Hematopoietic multipotent progenitor cell treated with erythropoietin and hydrocortisone succinate and interleukin-3 and kit ligand, for 8 days (in vitro differentiated cells): ENCODE measurements at regions not wholly inside any gene's neighbourhood (a gene's known extent, or its start where the extent isn't known, plus 50 kb on each side); places are given as distances from the start of the nearest gene placed in this dataset.

Source experiments
- DNase-seq: peaks from one replicate; pipeline ENCODE4 v3.0.0-alpha.2; 2015

DNA sequence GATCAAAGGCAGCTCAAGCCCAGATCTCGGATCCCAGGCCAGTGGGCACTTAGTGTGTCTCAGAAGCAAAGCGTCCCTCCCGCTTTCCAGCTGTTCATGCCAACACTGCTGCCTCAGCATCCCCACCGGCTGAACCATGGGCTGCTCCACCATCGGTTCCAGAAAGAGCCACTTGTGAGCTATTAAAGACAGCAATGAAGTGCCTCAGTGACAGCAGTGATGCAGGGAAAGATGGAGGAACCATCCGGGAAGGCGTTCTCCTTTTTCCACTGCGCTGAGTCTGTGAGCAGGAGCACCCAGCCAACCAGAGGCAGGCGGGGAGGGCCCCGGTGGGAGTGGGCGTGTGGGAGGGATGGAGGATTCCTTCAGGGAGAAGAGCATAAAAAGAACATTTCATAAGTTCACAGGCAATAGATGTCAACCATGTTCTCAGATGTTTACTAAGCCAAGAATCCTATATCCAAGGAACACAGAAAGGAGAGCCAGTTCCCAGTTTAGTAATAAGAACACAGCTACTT, 96.2 kb upstream of the MKI67 start:
- DNase-seq: no peak

DNA sequence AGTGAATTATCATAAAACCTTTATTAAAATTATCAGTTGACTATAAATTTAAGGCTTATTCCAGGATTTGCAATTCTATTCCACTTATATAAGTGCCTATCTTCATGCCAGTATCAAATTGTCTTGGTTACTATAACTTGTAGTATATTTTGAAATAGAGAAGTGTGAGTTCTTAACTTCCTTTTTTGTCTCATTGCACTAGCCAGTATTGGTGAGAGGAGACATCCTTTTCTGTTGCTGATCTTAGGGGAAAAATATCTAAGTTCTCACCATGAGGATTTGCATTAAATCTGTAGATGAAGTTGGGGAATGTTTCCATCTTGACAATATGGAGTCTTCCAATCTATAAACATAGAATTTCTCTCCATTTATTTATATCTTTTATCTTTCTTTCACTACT, 104.2 kb upstream of the MKI67 start:
- no peak for DNase-seq

DNA sequence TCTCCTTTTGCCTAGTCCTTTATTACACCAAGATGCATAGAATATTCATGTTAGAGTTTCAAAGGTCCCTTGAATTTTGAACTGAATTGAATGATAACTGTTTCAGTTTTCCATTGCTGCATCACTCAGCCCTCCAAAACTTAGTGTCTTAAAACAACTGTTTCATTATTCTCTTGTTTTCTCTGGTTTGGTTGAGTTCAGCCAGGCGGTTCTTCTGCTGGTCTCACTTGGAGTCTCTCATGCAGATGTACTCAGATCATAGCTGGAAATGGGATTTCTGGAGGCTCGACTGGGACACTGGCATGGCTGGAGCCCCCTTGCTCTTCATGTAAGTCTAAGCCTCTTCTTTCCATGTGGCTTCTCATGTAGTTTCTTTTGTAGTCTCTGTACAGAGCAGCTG, 107.2 kb upstream of the MKI67 start:
- no peak for DNase-seq

DNA sequence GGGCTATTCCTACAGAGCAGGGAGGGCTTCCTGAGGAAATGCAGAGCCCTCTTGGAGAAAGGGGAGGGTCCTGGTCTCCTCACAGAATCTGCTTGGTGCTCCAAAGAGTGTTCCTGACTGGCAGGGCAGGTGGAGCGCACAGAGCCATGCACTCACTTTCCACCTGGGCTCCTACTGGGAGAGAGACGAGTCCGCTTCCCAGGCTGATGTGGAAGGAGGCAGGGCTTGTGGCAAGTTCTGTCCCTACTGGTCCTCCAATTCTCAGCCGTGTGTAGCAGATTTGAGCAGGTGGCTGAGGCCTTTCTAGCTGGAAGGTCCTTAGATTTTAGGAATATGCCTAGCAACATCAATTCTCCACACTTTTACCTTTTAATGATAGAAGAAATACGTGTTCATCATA, 111.5 kb upstream of the MKI67 start:
- DNase-seq: no peak

DNA sequence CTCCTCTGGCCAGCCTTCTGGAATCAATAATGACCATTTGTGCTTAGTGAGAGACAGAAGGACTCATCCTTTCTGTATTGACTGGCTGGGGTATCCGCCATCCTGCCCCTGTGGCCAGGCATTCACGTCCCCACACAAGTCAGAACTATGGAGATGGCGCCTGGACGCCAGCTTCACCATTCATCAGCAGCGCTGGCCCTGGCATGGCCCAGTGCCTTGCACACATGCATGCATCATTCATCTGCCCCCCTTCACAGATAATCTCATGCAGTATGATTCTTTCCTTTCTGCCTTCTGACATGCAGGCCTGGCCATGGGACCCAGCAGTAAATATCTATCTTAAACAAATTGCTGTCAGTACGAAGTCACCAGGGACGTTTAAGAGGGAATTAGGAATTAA, 114.8 kb upstream of the MKI67 start:
- no peak for DNase-seq

DNA sequence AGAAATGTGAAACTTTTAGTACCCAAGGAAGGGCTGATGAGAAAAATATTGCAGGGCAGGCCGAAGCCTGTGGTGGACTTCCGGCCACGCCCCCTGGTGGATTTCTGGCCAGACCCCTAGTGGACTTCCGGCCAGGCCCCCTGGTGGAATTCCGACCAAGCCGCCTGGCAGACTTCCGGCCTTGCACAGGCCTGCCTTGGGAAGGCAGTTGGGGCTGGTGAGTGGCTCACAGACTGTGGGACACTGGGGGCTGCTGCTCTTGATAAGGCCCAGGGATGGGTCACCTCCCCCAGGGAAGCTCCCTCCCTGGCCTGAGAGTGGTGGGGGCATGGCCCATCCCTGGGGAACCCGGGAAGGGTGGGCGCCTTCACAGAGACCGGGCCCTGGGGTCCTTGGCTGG, 116.4 kb upstream of the MKI67 start:
- DNase-seq: no peak

DNA sequence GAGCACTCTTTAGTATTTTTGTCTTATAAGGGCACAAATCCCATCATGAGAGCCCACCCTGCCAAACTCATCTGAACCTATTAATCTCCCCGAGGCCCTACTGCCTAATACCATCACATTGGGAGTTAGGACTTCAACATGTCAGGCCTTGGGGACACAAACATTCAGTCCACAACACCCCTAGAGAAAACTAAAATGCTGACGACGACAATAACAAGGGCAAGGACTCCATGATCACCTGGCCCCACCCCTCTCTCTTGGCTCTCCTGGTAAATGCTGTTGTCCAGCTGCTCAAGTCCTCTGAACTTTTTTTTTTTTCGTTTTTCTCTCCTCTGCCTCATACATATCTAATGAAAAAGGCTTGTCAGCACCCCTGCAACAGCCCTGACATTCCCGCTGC, 118.8 kb upstream of the MKI67 start:
- DNase-seq: no peak

DNA sequence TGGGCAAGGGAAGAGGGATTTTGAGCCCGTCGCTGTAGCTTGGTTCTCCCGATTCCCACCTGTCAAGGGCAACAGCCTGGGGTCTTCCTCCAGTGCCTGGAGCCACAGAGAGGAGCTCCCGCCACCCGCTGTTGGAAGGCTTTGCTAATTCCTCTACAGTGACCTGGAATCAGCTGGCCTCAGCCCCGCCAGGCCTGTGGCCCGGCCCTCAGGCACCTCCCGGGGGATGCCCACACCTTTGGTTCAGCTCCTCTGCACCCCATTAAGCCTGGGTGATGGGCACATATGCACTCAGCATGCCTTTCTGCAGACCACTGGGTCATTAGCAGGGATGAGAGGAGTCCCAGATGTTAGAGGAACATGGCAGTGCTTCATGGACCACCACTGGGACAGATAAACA, 121.4 kb upstream of the MKI67 start:
- no peak for DNase-seq

DNA sequence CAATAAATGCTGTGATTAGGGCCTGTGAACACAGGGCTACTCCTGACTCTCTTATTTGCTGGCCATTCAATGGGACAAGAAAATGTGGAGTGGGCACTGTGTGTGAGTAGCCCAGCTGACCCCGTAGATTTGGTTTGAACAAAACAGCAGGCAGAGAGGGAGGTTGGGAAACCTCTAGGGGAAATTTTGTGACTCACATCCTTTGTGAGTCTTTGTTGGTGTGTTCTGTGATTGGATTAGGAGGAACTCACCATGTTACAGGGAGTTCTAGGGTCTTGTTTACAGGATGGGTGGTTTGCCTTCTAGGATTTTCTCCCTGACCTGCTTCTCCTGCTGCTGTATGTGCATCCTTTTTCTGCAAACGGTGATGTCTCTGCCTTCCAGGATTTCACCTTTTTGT, 128.3 kb upstream of the MKI67 start:
- DNase-seq: no peak

DNA sequence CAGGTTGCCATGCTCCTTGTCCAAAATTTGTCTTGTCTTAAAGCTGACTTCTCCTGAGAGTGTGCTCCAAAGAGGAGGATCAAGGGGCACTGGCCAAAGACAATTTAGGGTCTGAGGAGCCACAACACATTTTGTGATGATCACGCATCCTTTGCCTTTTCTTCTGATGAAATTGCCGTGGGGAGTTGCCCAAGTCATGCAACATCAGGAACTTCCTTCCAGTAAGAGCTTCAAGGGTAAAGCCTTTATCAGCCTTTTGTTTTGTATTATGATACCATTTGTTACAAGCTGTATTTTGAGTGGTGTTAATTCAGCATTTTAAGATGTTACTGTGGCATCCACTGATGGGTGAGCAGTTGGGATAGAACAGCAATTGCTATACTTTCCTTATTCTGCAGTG, 131.2 kb upstream of the MKI67 start:
- no peak for DNase-seq

DNA sequence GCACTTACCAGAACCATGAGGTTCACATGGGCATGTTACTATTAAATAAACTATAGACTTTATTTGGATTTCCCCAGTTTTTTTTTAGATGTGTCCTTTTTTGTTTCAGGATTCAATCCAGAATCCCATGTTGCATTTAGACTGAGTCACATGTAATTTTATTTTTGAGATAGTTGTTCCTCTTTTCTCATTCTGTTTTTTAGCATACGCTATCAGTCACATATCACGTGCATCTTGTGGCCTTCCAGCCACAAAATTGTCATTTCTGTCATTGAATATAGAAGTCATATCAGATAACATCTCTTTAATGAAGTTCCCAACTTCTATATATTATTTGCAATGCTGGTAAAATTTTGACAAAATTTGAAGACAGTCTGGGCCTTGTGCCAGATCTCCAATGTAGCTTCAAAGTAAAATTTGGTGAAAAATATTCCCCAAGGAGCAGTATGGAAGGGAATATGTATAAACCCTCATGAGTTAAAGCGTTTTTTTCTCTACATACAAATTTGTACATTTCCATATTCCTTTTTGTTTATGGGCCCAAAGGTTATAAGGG, 132.3 kb upstream of the MKI67 start:
- peak; percentile 4 for DNase-seq

DNA sequence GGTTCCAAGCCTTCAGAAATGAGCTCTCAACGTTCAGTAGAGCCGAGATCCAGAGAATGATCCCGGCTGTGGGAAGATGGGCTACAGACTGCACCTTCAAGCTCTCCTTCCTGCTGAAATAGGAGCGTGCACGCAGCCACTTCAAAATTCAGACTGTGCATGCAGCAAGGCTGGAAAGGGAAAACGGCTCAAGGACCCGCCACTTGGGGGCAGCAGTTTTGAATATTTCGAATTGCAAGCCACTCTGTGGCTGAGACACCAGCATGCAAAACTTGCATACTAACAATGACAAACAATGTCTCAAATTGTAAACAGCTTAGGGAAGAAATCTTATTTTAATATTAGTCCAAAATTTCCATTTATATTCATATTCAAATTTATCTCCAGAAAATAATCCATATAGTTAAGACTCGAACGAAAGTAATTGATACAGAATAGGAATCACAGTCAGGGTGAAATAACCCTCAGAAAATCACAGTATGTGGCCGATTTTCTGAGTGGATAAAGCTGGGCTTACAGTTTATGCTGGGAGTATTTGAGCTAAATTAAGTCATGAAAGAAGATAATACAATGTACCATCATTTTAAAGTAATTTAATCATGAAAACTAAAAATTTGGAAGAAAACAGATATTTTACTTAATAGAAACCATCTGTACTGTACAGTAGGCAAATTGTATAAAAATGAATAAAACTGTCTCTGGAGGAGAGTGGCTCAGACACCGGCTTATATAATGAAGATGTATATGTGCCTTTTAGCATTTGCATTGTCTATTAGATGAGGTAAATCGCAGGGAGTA, 137.9 kb upstream of the MKI67 start:
- DNase-seq: peak; percentile 45

DNA sequence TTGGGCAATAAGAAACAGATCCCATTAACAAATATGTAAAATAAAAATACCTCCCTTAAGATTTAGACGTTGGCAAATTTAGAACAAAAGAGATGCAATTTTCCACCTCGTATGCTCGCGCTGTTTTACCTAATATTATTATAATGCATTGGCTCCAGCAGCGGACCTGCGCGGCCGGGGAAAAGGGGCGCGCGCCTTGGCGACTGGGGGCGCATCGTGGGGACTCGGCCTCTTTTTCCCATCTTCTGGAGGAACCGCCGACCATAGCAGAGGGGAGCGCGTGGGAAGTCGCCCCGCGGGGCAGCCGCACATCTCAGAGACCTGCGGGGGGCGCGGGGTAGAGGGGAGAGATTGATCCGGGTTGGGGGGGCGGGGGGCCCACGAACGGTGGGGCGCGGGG, 139.4 kb upstream of the MKI67 start:
- no peak for DNase-seq

DNA sequence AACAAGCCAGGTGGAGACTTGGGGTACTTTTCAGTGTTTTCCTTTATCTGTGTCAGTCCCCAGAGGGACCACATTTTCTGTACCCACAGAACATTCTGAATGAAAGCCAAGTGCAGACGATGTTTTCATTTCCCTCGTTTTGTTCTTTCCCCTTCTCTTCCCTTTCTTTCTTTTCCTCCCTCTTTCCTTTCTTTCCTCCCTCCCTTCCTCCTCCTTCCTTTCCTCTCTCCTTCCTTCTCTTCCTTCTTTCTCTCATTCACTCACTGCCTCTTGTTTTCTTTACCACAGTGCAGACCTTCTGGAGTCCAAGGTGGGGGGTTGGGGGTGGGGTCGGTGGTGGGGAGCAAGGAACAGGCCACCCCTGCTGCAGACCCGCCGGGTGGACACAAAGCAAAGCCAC, 141.4 kb upstream of the MKI67 start:
- no peak for DNase-seq

DNA sequence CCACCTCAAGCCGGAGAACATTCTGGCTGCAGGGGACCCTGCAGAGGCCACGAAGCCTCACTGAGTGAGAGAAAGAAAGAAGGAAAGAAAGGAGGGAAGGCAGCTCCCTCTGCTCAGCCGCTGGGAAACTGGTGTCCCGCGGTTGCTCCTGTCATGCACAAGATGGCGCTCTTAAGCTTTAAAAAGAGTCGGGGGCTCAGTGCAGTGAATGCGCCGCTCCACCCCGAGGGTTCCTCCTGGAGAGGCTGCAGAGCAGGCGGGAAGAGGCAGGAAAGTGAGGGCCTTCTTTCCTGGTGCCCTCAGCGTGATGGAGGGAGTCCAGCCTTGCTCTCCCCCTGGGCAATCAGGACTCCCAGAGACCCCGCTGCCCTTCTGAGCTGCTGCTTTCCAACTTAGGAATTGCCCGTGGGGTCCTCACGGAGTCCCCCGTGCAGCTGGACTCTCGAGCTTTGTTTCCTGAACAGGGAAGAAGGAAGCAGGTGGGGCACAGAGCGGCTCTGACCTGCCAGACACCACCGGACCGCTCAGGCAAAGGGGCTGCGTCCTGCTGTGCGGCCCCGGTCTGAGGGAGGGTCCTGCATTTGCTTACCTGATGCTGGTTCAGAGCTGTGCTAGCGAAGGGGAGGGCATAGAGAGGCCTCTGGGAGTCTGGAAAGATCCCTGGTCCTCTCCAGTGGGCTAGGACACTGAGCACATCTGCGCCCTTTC, 141.9 kb upstream of the MKI67 start:
- peak; percentile 50 for DNase-seq

DNA sequence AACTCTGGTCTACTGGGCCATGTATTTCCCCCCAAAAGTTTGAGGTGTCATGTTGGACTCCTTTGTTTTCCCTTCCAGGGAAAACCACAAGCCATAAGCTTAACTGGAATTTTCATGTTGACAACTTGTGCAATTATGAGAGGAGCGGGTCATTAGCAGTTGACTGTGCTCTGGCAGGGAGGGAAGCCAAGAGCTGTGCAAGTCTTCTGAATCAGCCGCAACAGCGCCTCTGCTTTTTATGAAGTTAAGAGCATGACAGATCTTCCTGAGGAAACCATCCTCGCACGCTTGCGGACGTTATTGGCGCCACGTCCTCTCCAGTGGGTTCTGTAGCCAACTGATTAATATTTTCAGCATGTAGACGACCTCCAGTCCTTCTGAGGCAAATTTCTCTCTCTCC, 148.7 kb upstream of the MKI67 start:
- peak; percentile 74 for DNase-seq

DNA sequence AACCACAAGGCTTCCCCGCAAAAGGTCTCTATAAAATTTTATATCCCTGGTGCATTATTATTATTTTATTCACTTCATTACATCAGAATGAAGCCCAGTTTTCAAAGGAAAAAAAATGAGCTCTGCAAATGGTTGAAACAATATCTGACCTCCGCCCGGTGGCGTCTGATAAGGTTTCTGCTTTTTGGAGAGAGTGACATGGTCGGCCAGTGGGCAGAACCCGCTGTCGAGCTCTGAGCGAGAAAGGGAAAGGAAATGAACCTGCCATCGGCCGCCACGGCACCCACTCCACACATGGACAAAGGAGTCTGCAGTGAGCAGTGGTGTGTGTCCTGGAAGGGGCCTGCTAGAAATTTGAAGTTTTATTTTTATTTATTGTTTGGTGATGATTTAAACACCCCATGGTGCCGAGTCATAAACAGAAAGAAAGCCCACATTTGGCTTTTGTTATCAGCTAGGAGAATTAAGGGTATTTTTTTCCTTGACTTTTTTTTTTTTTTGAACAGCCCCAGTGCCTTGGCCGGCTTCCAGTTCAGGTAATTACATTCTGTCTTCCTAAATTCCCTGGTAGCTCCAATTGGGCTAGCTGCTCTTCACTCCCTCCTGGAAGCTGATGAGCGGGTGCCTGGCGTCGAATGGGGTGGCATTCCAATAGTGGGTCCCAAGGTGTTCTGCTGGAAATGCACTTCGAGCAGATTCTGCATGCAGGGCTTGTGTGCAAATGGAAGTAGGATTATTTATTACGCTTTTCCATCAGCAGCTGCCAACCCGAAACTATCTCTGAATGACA, 149.4 kb upstream of the MKI67 start:
- peak; percentile 80 for DNase-seq

DNA sequence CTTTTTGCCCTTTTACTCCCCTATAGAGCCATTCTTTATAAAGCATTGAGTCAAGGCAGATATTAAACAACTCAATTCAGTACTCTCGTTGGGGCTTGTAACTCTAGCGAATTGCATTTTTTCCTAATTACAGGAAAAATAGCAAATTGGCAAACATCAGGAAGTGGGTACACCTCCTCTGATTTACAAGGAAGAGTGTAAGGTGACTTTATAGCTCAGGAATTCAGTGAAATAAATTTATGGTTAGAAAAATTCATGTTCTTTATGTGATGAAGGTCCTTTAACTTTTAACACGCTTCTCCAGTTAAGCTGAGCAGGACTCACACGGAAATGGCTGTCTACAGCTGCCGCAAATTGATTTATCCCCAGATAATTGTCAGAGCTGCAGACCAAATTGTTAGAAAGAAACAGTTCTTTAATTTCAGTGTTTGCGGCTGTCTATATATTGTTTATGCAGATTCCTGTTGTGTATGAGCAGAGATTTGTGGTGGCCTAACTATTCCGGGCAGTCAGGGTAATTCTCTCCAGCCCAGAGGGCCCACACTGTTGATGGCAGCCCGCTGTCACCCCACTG, 151.1 kb upstream of the MKI67 start:
- DNase-seq: no peak

DNA sequence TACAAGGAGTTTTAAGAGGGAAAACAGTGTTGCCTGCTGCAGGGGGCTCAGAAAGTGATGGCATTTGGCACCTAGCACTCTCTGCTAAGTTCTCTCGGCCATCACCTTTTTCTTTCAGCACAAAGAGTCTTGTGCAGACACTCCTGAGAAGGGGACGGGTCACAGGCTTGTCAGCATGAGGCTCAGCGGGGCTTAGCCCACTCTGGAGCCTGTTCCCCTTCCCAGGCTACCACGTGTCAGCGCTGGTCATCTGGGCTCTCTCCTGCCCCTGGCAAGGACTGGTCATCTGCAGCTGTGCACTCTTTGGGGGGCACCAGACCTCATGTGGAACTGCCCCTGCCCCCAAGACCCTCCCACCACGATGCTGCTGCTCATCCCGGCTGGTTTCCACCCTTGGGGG, 152.1 kb upstream of the MKI67 start:
- no peak for DNase-seq

DNA sequence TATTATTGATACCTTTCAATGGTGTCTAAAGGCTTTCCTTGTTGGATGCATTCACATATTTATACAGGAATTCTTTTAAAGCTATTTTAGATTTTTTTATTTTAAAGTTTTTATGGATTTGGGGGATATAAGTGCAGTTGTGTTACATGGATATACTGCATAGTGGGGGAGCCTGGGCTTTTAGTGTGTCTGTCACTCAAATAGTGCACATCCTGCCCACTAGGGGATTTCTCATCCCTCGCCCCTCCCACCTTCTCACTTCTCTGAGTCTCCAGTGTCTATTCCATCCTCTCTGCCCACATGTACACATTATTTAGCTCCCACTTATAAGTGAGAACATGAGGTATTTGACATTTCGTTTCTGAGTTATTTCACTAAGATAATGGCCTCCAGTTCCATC, 154.0 kb upstream of the MKI67 start:
- no peak for DNase-seq

DNA sequence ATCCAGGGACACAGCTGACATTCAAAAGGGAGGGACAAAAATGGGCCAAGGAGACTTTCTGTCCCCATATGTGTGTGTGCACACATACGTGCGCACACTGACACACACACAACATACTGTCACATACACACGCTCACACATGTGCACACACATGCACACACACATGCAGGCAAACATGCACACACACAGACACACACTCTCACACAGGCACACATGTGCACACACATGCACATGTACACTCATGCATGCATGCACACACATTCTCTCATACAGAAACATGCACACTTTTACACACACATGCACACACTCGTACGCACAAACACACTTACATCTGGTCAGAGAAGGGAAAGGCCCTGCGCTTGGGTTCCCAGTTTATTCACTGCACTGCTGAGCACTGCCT, 155.1 kb upstream of the MKI67 start:
- no peak for DNase-seq

DNA sequence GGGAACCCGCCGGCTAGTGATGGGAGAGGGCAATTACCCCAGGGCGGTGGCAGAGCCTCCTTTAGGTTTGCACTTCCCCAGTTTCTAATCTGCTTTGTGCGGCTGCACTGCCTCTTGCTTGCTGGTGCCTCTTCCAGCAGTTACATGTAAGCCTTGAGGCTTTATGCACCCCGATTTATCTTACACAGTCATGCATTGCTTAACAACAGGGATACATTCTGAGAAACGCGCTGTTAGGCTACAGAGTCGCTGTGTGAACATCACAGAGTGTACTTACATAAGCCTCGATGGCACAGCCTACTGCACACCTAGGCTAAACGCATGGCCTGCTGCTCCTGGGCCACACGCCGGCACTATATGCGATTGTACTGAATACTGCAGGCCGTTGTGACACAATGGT, 155.6 kb upstream of the MKI67 start:
- DNase-seq: no peak

DNA sequence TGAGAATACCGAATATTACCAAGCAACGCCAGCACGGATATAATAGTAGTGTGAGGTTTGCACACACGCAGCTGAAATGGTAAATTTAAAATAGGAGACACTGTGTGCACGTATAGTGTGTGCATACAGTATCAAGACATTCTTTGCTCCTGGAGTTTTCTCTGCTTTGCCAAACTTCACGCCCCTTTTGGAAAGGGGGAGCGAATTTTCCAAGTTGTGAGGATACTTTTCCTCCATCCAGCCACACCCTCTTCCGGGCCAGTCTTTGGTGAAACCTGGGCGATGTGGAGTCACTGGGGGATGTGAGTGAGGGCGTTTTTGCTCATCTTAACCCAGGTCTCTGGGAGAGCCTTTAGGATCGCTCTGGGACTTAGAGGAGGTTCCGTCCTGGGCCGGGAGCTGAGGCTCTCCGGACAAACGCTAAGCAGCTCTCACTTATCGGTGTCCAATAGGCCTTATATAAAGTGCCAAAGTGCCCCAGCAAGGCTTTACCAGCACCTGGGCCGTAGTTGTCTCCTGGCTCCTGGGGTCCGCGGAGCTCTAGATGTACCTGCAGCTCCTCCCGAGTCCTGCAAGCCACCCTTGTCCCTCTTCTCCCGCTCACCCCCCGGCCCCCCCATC, 160.0 kb upstream of the MKI67 start:
- no peak for DNase-seq
